ENCODE measurements at regions not wholly inside any gene's neighbourhood (a gene's known extent, or its start where the extent isn't known, plus 50 kb on each side); places are given as distances from the start of the nearest gene placed in this dataset.

- TF ChIP-seq CTCF (IDR thresholded peaks at IDR 0.05; ENCODE audit: control insufficient read depth, extremely low read depth, insufficient read depth), result no peak
- H3K4me3 ChIP-seq (ENCODE audit: low read depth, low read length), result no peak overlapping the region
- no peak for DNase-seq (ENCODE audit: low read depth)
Observed at GRCh38 chr20:60650087-60650486, 602.0 kb upstream of the CDH4 start.

GRCh38 chr20:60652046-60652445, 600.0 kb upstream of the CDH4 start:
- no peak overlapping the region for H3K4me3 ChIP-seq (ENCODE audit: low read depth, low read length)
- DNase-seq (ENCODE audit: low read depth), result no peak
- TF ChIP-seq CTCF (IDR thresholded peaks at IDR 0.05; ENCODE audit: control insufficient read depth, extremely low read depth, insufficient read depth), result no peak

GRCh38 chr20:60652615-60653014, 599.4 kb upstream of the CDH4 start:
- no peak for DNase-seq (ENCODE audit: low read depth)
- no peak overlapping the region for H3K4me3 ChIP-seq (ENCODE audit: low read depth, low read length)
- TF ChIP-seq CTCF (IDR thresholded peaks at IDR 0.05; ENCODE audit: control insufficient read depth, extremely low read depth, insufficient read depth), result no peak

- no peak for DNase-seq (ENCODE audit: low read depth)
- no peak for TF ChIP-seq CTCF (IDR thresholded peaks at IDR 0.05; ENCODE audit: control insufficient read depth, extremely low read depth, insufficient read depth)
- no peak overlapping the region for H3K4me3 ChIP-seq (ENCODE audit: low read depth, low read length)
Observed at GRCh38 chr20:60653111-60653845, 598.8 kb upstream of the CDH4 start.

- DNase-seq (ENCODE audit: low read depth), result no peak
- no peak for TF ChIP-seq CTCF (IDR thresholded peaks at IDR 0.05; ENCODE audit: control insufficient read depth, extremely low read depth, insufficient read depth)
- no peak overlapping the region for H3K4me3 ChIP-seq (ENCODE audit: low read depth, low read length)
Observed at GRCh38 chr20:60658681-60659080, 593.4 kb upstream of the CDH4 start.

GRCh38 chr20:60659240-60659639, 592.8 kb upstream of the CDH4 start:
- H3K4me3 ChIP-seq (ENCODE audit: low read depth, low read length), result no peak overlapping the region
- no peak for DNase-seq (ENCODE audit: low read depth)
- no peak for TF ChIP-seq CTCF (IDR thresholded peaks at IDR 0.05; ENCODE audit: control insufficient read depth, extremely low read depth, insufficient read depth)

- H3K4me3 ChIP-seq (ENCODE audit: low read depth, low read length), result no peak overlapping the region
- no peak for DNase-seq (ENCODE audit: low read depth)
- TF ChIP-seq CTCF (IDR thresholded peaks at IDR 0.05; ENCODE audit: control insufficient read depth, extremely low read depth, insufficient read depth), result no peak
Observed at GRCh38 chr20:60662307-60662706, 589.8 kb upstream of the CDH4 start.
